ENCODE measurements at regions not wholly inside any gene's neighbourhood (a gene's known extent, or its start where the extent isn't known, plus 50 kb on each side); places are given as distances from the start of the nearest gene placed in this dataset.

DNA sequence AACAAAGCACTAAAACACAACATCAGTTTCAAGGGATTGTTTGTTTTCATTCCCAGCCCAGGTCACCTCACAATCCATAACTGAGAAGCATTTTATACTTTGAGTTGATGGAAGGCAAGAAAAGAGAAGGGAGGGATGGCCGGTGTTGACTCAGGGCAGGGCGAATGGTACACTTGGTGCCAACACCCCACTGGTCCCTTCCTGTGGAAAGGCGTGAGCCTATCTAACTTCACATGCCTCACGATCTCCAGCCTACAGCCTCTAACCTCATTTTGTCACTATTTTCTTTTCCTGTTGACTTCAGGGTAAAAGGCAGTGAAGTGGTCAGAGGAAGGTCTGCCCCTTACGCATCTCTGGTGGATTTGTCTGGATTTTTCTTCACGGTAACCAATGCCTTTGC is 53.5 kb upstream of the SASH1 start:
- DNase-seq = no peak
- intact Hi-C loops (cut with micrococcal nuclease) = no loop called here
- Histone ChIP-seq H3K9ac (ENCODE audit: low read depth, low read length) (no peak overlapping the region), H3K9me3 (ENCODE audit: control insufficient read depth, insufficient read depth, low read length) (no peaks in the 10 kb centered on the region), H3K23ac (ENCODE audit: low read depth, low read length) (peak overlapping the region; percentile 5; the same call in 1 of the 2 replicates), H2BK20ac (ENCODE audit: low read depth, low read length) (no peak overlapping the region; the same call in 1 of the 2 replicates), H2BK5ac (ENCODE audit: low read depth, low read length, poor library complexity, severe bottlenecking) (no peak overlapping the region), H3K14ac (replicated peaks; ENCODE audit: low read depth, low read length) (peak overlapping the region; percentile 52; the same call in 1 of the 2 replicates), H4K5ac (ENCODE audit: low read depth, low read length) (peak overlapping the region; percentile 62), H3K9me1 (ENCODE audit: insufficient read depth, low read length) (peaks cover 9% of the 10 kb centered on the region; the same call in 1 of the 2 replicates), H3K79me1 (ENCODE audit: low read depth in 1 of 2, low read length in 2 of 2) (peaks cover 0 to 40% of the 10 kb centered on the region in 2 experiments; a peak in 3 of 4 replicates), H4K20me1 (ENCODE audit: insufficient read depth, low read length) (no peaks in the 10 kb centered on the region), H3K18ac (ENCODE audit: low read depth, low read length) (peak overlapping the region; percentile 39), H2AFZ (replicated peaks; ENCODE audit: low read length, poor library complexity) (peak overlapping the region; percentile 36), H3K4ac (ENCODE audit: low read depth, low read length) (peak overlapping the region; percentile 1; the same call in 1 of the 2 replicates), H3K56ac (ENCODE audit: extremely low read depth, insufficient read depth, low read length) (no peak overlapping the region), H3K4me3 (ENCODE audit: insufficient read depth, low read depth, low read length) (no peak overlapping the region), H3K36me3 (ENCODE audit: control insufficient read depth, insufficient read depth, low read length) (no peaks in the 10 kb centered on the region), H2AK5ac (ENCODE audit: low read depth, low read length) (peak overlapping the region; percentile 44; the same call in 1 of the 2 replicates), H3K27ac (ENCODE audit: insufficient read depth, low read length) (no peak overlapping the region), H2BK120ac (ENCODE audit: low read depth, low read length) (peak overlapping the region; percentile 57; the same call in 1 of the 2 replicates), H3K27me3 (ENCODE audit: control insufficient read depth, insufficient read depth, low read length) (no peaks in the 10 kb centered on the region), H2AK9ac (replicated peaks; ENCODE audit: low read depth, low read length, poor library complexity) (no peak overlapping the region), H4K8ac (ENCODE audit: low read depth in 2 of 2, low read length in 2 of 2) (peak overlapping the region in 1 of 2 experiments; percentile 13; a peak in 1 of 4 replicates), H3K4me1 (ENCODE audit: control insufficient read depth, insufficient read depth, low read length) (peaks cover 15% of the 10 kb centered on the region), H4K91ac (ENCODE audit: insufficient read depth, low read depth, low read length) (no peak overlapping the region), H3K4me2 (ENCODE audit: low read depth, low read length) (no peak overlapping the region), H2BK15ac (ENCODE audit: low read depth, low read length) (no peak overlapping the region)
- no peak for TF ChIP-seq CEBPB (IDR thresholded peaks at IDR 0.05; ENCODE audit: low read depth, low read length)
- TF ChIP-seq SMC3 (IDR thresholded peaks at IDR 0.05; ENCODE audit: low read depth, low read length) = no peak
- TF ChIP-seq RFX5 (IDR thresholded peaks at IDR 0.05; ENCODE audit: low read depth, low read length) = no peak
- no peak for TF ChIP-seq CHD1 (IDR thresholded peaks at IDR 0.05; ENCODE audit: low read depth, low read length)
- TF ChIP-seq POLR2A (IDR thresholded peaks at IDR 0.05; ENCODE audit: low read depth, low read length) = no peak
- TF ChIP-seq MXI1 (IDR thresholded peaks at IDR 0.05; ENCODE audit: borderline replicate concordance, low read depth, low read length) = no peak
- TF ChIP-seq NFE2L2 (IDR thresholded peaks at IDR 0.05; ENCODE audit: low read depth, low read length) = no peak
- no peak for TF ChIP-seq BHLHE40 (IDR thresholded peaks at IDR 0.05; ENCODE audit: low read depth, low read length)
- TF ChIP-seq, protein P1, sequence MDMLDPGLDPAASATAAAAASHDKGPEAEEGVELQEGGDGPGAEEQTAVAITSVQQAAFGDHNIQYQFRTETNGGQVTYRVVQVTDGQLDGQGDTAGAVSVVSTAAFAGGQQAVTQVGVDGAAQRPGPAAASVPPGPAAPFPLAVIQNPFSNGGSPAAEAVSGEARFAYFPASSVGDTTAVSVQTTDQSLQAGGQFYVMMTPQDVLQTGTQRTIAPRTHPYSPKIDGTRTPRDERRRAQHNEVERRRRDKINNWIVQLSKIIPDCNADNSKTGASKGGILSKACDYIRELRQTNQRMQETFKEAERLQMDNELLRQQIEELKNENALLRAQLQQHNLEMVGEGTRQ (IDR thresholded peaks at IDR 0.05; ENCODE audit: low read depth, low read length) = no peak
- TF ChIP-seq MAFK (IDR thresholded peaks at IDR 0.05; ENCODE audit: low read depth, low read length) = no peak
- WGBS, 2 experiments (ENCODE audit: extremely low coverage in 2 of 2, insufficient read length in 1 of 2) = no CpG with 5 or more reads among the region's 6 CpGs
- no peak for ATAC-seq (ENCODE audit: low read depth)
- dilution Hi-C loops (cut with HindIII; ENCODE audit: low sequenced_read_pairs, unreplicated experiment) = no loop called here
- ChIA-PET POLR2A (ENCODE audit: unreplicated experiment) (no interaction called here), CTCF (no interaction called here)
- BruUV-seq (replicated peaks) = no TSS peak
- in situ Hi-C loops (cut with MboI; ENCODE audit: low sequenced_read_pairs) = no loop called here

Measured in IMR-90 (cell line).